K562 (cell line): ENCODE measurements at regions not wholly inside any gene's neighbourhood (a gene's known extent, or its start where the extent isn't known, plus 50 kb on each side); places are given as distances from the start of the nearest gene placed in this dataset.

ENCODE experiments used
- ATAC-seq: fragments of 200-7000 bp; cut with Tn5 transposase; 3 replicates; pipeline ENCODE4 v1.9.1; 2020; ENCODE audit warnings: moderate library complexity
- BruUV-seq: library from RNA; stranded (reverse); fragments of 400-500 nt; replicated peaks from 2 replicates; lab custom pipeline; 2021; lab: Mats Ljungman, UMichigan
- CTCF ChIA-PET: fragments of 300-600 bp; formaldehyde crosslinking; extraction: SDS; loops from one replicate; lab custom pipeline; 2021; ENCODE audit warnings: low intra/inter-chr PET ratio; lab: Yijun Ruan, JAX
- POLR2A ChIA-PET: fragments of 300-600, 350-650 bp; sonication (Branson Sonifier 250); formaldehyde crosslinking; extraction: SDS; loops from one replicate; lab custom pipeline; 2021; ENCODE audit warnings: antibody characterized with exemption, inconsistent platforms; lab: Yijun Ruan, JAX
- DNase-seq, 4 experiments: peaks; one replicate each; pipeline versions ENCODE4 v3.0.0 to v3.0.0-alpha.2; 2011 to 2018; ENCODE audit warnings: low spot score in 3 of 4, mixed read lengths in 3 of 4; ENCODE audit errors: extremely low read depth in 1 of 4
- FAIRE-seq: peaks from 2 replicates; lab custom pipeline; 2011; peaks lifted over from hg19 to GRCh38; lab: Jason Lieb, UNC
- H2AFZ ChIP-seq: 2 replicates; pipeline ENCODE4 v1.6.0; 2011; ENCODE audit warnings: low read depth, low read length, control low read depth, inconsistent platforms
- H3K27ac ChIP-seq: fragments of 200-600 bp; 3 replicates; pipeline ENCODE4 v1.8.0; 2011; ENCODE audit warnings: low read depth, mild to moderate bottlenecking, control low read depth, inconsistent platforms, low read length, moderate library complexity, mixed read lengths; ENCODE audit errors: extremely low read depth
- H3K27me3 ChIP-seq, 2 experiments: fragments of 300-600 bp in 1 of 2; 2 replicates in 1 of 2; 3 replicates in 1 of 2; pipeline versions ENCODE4 v1.6.0 to v1.8.0; 2011; ENCODE audit warnings: inconsistent platforms in 2 of 2, low read length in 2 of 2, mild to moderate bottlenecking in 1 of 2, mixed read lengths in 1 of 2, moderate library complexity in 1 of 2; ENCODE audit not compliant: control insufficient read depth in 2 of 2, insufficient read depth in 2 of 2
- H3K36me3 ChIP-seq: fragments of 300-600 bp; 3 replicates; pipeline ENCODE4 v1.8.0; 2011; ENCODE audit warnings: mild to moderate bottlenecking, low read length, inconsistent platforms; ENCODE audit not compliant: control insufficient read depth, insufficient read depth
- H3K4me1 ChIP-seq, 2 experiments: fragments of 200-600 bp in 1 of 2; replicated peaks in 1 of 2; 2 replicates in 1 of 2; 3 replicates in 1 of 2; pipeline versions ENCODE4 v1.5.1 to v1.8.0; 2011; ENCODE audit warnings: inconsistent platforms in 2 of 2, low read length in 2 of 2, mild to moderate bottlenecking in 1 of 2, mixed read lengths in 1 of 2, moderate library complexity in 1 of 2; ENCODE audit not compliant: control insufficient read depth in 2 of 2, insufficient read depth in 2 of 2
- H3K4me2 ChIP-seq: 2 replicates; pipeline ENCODE4 v1.6.1; 2011; ENCODE audit warnings: low read length, control low read depth, inconsistent platforms, mixed read lengths; ENCODE audit not compliant: insufficient read depth
- H3K4me3 ChIP-seq: fragments of 200-600 bp; sonication (generic), shearing (Covaris generic); 2 replicates; pipeline ENCODE4 v1.5.1; 2016; ENCODE audit warnings: control low read depth, inconsistent platforms
- H3K79me2 ChIP-seq: fragments of 200-600 bp; 3 replicates; pipeline ENCODE4 v1.8.0; 2011; ENCODE audit warnings: low read length, inconsistent platforms; ENCODE audit not compliant: control insufficient read depth, insufficient read depth
- H3K9ac ChIP-seq, 2 experiments: 2 replicates each; pipeline versions ENCODE4 v1.6.0 to v1.6.1; 2011; ENCODE audit warnings: low read depth in 2 of 2, low read length in 2 of 2, control low read depth in 1 of 2, inconsistent platforms in 1 of 2, mild to moderate bottlenecking in 1 of 2, mixed read lengths in 1 of 2; ENCODE audit not compliant: insufficient read depth in 1 of 2
- H3K9me1 ChIP-seq: one replicate; pipeline ENCODE4 v1.6.0; 2011; ENCODE audit warnings: inconsistent platforms, mild to moderate bottlenecking, low read length, moderate library complexity; ENCODE audit not compliant: control insufficient read depth, insufficient read depth
- H3K9me3 ChIP-seq: replicated peaks from 2 replicates; pipeline ENCODE4 v1.5.1; 2011; ENCODE audit warnings: low read depth, low read length, inconsistent platforms; ENCODE audit not compliant: control insufficient read depth, insufficient read depth
- H4K20me1 ChIP-seq: replicated peaks from 2 replicates; pipeline ENCODE4 v1.6.1; 2011; ENCODE audit warnings: low read length, inconsistent platforms, mixed read lengths; ENCODE audit not compliant: control insufficient read depth, insufficient read depth
- DMBX1 ChIP-seq: fragments of 250-450 bp; sonication (Bioruptor Pico); IDR thresholded peaks from 2 replicates; pipeline ENCODE4 v1.8.0; 2022; ENCODE audit warnings: inconsistent platforms, mild to moderate bottlenecking, moderate library complexity, borderline replicate concordance
- HSF4 ChIP-seq: fragments of 250-450 bp; sonication (Bioruptor Pico); IDR thresholded peaks from 2 replicates; pipeline ENCODE4 v2.1.2; 2022; ENCODE audit warnings: mild to moderate bottlenecking, moderate library complexity, borderline replicate concordance
- MAFF ChIP-seq: IDR thresholded peaks from 2 replicates; pipeline ENCODE4 v1.6.1; 2012; ENCODE audit warnings: low read length, improper control_type of control experiment
- MAFG ChIP-seq: fragments of 450-650 bp; conservative IDR thresholded peaks from 2 replicates; pipeline ENCODE4 v1.6.1; 2016; ENCODE audit warnings: missing genetic modification characterization, missing compliant biosample characterization
- RUNX1 ChIP-seq: sonication (generic); IDR thresholded peaks from 2 replicates; pipeline ENCODE4 v1.6.1; 2016; ENCODE audit warnings: antibody characterized with exemption, low read depth
- ZKSCAN1 ChIP-seq: fragments of 150-350 bp; IDR thresholded peaks from 2 replicates; pipeline ENCODE4 v1.6.1; 2016; ENCODE audit warnings: low read depth, low read length
- ZNF316 ChIP-seq: fragments of 450-650 bp; IDR thresholded peaks from 2 replicates; pipeline ENCODE4 v1.6.1; 2016
- WGBS: fragments of 100-300 bp; shearing (Covaris generic); methylation state at CpG from one replicate; pipeline ENCODE4 v1.1.6; 2016; ENCODE audit warnings: low coverage, mixed read lengths; ENCODE audit not compliant: insufficient coverage; ENCODE audit errors: missing lambda C conversion rate; 5-methylcytosine and 5-hydroxymethylcytosine counted together
- in situ Hi-C: fragments of 300-500 bp; cut with MboI; formaldehyde crosslinking; loops from 4 replicates; pipeline ENCODE4 v1.15.0; 2018; ENCODE audit warnings: inconsistent platforms, mixed read lengths
- intact Hi-C: fragments of 100-400 bp; cut with micrococcal nuclease; formaldehyde crosslinking; loops from 2 replicates; pipeline ENCODE4 v1.14.2; 2022
- TF ChIP-seq, protein P1 (sequence below): sonication (generic); formaldehyde crosslinking; IDR thresholded peaks from 2 replicates; pipeline ENCODE4 v1.8.0; 2023; ENCODE audit warnings: missing genetic modification reagents, mild to moderate bottlenecking, borderline replicate concordance
- TF ChIP-seq, protein P2 (sequence below), 2 experiments: IDR thresholded peaks; 2 replicates each; pipeline ENCODE4 v1.6.1; 2012; ENCODE audit warnings: improper control_type of control experiment in 2 of 2, low read depth in 2 of 2, low read length in 2 of 2, borderline replicate concordance in 1 of 2

- TF ChIP-seq, protein P1, sequence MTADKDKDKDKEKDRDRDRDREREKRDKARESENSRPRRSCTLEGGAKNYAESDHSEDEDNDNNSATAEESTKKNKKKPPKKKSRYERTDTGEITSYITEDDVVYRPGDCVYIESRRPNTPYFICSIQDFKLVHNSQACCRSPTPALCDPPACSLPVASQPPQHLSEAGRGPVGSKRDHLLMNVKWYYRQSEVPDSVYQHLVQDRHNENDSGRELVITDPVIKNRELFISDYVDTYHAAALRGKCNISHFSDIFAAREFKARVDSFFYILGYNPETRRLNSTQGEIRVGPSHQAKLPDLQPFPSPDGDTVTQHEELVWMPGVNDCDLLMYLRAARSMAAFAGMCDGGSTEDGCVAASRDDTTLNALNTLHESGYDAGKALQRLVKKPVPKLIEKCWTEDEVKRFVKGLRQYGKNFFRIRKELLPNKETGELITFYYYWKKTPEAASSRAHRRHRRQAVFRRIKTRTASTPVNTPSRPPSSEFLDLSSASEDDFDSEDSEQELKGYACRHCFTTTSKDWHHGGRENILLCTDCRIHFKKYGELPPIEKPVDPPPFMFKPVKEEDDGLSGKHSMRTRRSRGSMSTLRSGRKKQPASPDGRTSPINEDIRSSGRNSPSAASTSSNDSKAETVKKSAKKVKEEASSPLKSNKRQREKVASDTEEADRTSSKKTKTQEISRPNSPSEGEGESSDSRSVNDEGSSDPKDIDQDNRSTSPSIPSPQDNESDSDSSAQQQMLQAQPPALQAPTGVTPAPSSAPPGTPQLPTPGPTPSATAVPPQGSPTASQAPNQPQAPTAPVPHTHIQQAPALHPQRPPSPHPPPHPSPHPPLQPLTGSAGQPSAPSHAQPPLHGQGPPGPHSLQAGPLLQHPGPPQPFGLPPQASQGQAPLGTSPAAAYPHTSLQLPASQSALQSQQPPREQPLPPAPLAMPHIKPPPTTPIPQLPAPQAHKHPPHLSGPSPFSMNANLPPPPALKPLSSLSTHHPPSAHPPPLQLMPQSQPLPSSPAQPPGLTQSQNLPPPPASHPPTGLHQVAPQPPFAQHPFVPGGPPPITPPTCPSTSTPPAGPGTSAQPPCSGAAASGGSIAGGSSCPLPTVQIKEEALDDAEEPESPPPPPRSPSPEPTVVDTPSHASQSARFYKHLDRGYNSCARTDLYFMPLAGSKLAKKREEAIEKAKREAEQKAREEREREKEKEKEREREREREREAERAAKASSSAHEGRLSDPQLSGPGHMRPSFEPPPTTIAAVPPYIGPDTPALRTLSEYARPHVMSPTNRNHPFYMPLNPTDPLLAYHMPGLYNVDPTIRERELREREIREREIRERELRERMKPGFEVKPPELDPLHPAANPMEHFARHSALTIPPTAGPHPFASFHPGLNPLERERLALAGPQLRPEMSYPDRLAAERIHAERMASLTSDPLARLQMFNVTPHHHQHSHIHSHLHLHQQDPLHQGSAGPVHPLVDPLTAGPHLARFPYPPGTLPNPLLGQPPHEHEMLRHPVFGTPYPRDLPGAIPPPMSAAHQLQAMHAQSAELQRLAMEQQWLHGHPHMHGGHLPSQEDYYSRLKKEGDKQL: no peak
- no peak for TF ChIP-seq ZKSCAN1
- TF ChIP-seq DMBX1: no peak
- TF ChIP-seq RUNX1: no peak
Measured at GRCh38 chr4:137129441-137129840, 402.9 kb downstream of the PCDH18 start (continued).

- Histone ChIP-seq H3K4me3 (no peak overlapping the region), H3K27ac (no peak overlapping the region), H3K9me1 (no peaks in the 10 kb centered on the region), H3K4me1 (no peaks in the 10 kb centered on the region), H3K36me3 (no peaks in the 10 kb centered on the region), H3K27me3 (no peaks in the 10 kb centered on the region), H2AFZ (no peak overlapping the region)
- POLR2A ChIA-PET: no interaction called here
- CTCF ChIA-PET: interaction anchor here (1.0 kb wide), 1 partner anchor 1746 kb away, joined by 3 read pairs; no protein-coding TSS in a partner anchor
- 0% methylated on average over 3 of the region's 3 CpGs for WGBS
- DNase-seq (no peak), ATAC-seq (no peak)
- no TSS peak for BruUV-seq
- in situ Hi-C loops: no loop called here
- TF ChIP-seq MAFF: peak; percentile 19; the same call in 1 of the 2 replicates
- TF ChIP-seq HSF4: no peak
- peak; percentile 33; the same call in 1 of the 2 replicates for TF ChIP-seq MAFG (tag)
- TF ChIP-seq, protein P2, sequence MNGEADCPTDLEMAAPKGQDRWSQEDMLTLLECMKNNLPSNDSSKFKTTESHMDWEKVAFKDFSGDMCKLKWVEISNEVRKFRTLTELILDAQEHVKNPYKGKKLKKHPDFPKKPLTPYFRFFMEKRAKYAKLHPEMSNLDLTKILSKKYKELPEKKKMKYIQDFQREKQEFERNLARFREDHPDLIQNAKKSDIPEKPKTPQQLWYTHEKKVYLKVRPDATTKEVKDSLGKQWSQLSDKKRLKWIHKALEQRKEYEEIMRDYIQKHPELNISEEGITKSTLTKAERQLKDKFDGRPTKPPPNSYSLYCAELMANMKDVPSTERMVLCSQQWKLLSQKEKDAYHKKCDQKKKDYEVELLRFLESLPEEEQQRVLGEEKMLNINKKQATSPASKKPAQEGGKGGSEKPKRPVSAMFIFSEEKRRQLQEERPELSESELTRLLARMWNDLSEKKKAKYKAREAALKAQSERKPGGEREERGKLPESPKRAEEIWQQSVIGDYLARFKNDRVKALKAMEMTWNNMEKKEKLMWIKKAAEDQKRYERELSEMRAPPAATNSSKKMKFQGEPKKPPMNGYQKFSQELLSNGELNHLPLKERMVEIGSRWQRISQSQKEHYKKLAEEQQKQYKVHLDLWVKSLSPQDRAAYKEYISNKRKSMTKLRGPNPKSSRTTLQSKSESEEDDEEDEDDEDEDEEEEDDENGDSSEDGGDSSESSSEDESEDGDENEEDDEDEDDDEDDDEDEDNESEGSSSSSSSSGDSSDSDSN (IDR thresholded peaks at IDR 0.05; ENCODE audit: borderline replicate concordance in 1 of 2, low read depth in 2 of 2, low read length in 2 of 2): no peak
- TF ChIP-seq ZNF316: 0 out of 2 replicates have a peak, but pooled peaks have one; percentile 31
- TF ChIP-seq, all 486 proteins: peak for 3
- intact Hi-C loops: loop anchor here (10.0 kb wide), 1 partner anchor 1550 kb away; no protein-coding TSS in a partner anchor
- FAIRE-seq: no peak
- Histone ChIP-seq H3K9ac (no peak overlapping the region), H3K9me3 (no peaks in the 10 kb centered on the region; the same call in 1 of the 2 replicates), H4K20me1 (no peaks in the 10 kb centered on the region), H3K4me2 (no peak overlapping the region), H3K79me2 (no peaks in the 10 kb centered on the region)
Measured at GRCh38 chr4:137125011-137125410, 407.3 kb downstream of the PCDH18 start.
